Activated naive CD4-positive, alpha-beta T cell treated with anti-CD3 and anti-CD28 coated beads, Interleukin-2, amount 10 ng/mL, durations not matched to agents 7 days and 5 days (primary cell): ENCODE measurements at regions not wholly inside any gene's neighbourhood (a gene's known extent, or its start where the extent isn't known, plus 50 kb on each side); places are given as distances from the start of the nearest gene placed in this dataset.

Source experiments
- CTCF ChIA-PET: fragments of 350-600 bp; sonication (Branson Sonifier 250); formaldehyde crosslinking; loops from one replicate; lab custom pipeline; 2021; ENCODE audit warnings: antibody characterized with exemption; lab: Charles Lee
- DNase-seq: peaks from one replicate; pipeline ENCODE4 v3.0.0-alpha.2; 2020
- H3K27ac Mint-ChIP-seq: one replicate; pipeline ENCODE4 v1.8.0; 2021; ENCODE audit warnings: mild to moderate bottlenecking, moderate library complexity, mixed read lengths
- H3K27me3 Mint-ChIP-seq: one replicate; pipeline ENCODE4 v1.8.0; 2021; ENCODE audit warnings: mild to moderate bottlenecking, mixed read lengths
- H3K36me3 Mint-ChIP-seq: one replicate; pipeline ENCODE4 v1.8.0; 2021; ENCODE audit warnings: mixed read lengths
- H3K4me1 Mint-ChIP-seq: one replicate; pipeline ENCODE4 v1.8.0; 2021; ENCODE audit warnings: mixed read lengths
- H3K4me3 Mint-ChIP-seq: one replicate; pipeline ENCODE4 v1.8.0; 2021; ENCODE audit warnings: mild to moderate bottlenecking, moderate library complexity, mixed read lengths
- H3K9me3 Mint-ChIP-seq: one replicate; pipeline ENCODE4 v1.8.0; 2021; ENCODE audit warnings: mixed read lengths

GRCh38 chr12:115251727-115252126 lies 567.8 kb upstream of the TBX3 start:
- Mint-ChIP-seq H3K9me3 (peaks cover 8% of the 10 kb centered on the region), H3K4me3 (no peak overlapping the region), H3K36me3 (no peaks in the 10 kb centered on the region), H3K27ac (no peak overlapping the region), H3K4me1 (no peaks in the 10 kb centered on the region), H3K27me3 (no peaks in the 10 kb centered on the region)
- no peak for DNase-seq
- CTCF ChIA-PET = no interaction called here

- Mint-ChIP-seq H3K4me1 (no peaks in the 10 kb centered on the region), H3K9me3 (peaks cover 10% of the 10 kb centered on the region), H3K27me3 (no peaks in the 10 kb centered on the region), H3K4me3 (no peak overlapping the region), H3K36me3 (no peaks in the 10 kb centered on the region), H3K27ac (no peak overlapping the region)
- CTCF ChIA-PET = no interaction called here
- no peak for DNase-seq
These were observed 565.8 kb upstream of the TBX3 start for GRCh38 chr12:115249671-115250278.

GRCh38 chr12:115245020-115245419 lies 561.0 kb upstream of the TBX3 start:
- H3K27ac Mint-ChIP-seq = no peak overlapping the region
- peaks cover 10% of the 10 kb centered on the region for H3K9me3 Mint-ChIP-seq
- no peaks in the 10 kb centered on the region for H3K36me3 Mint-ChIP-seq
- no peaks in the 10 kb centered on the region for H3K4me1 Mint-ChIP-seq
- no peak for DNase-seq
- no peaks in the 10 kb centered on the region for H3K27me3 Mint-ChIP-seq
- CTCF ChIA-PET = no interaction called here
- no peak overlapping the region for H3K4me3 Mint-ChIP-seq

DNA sequence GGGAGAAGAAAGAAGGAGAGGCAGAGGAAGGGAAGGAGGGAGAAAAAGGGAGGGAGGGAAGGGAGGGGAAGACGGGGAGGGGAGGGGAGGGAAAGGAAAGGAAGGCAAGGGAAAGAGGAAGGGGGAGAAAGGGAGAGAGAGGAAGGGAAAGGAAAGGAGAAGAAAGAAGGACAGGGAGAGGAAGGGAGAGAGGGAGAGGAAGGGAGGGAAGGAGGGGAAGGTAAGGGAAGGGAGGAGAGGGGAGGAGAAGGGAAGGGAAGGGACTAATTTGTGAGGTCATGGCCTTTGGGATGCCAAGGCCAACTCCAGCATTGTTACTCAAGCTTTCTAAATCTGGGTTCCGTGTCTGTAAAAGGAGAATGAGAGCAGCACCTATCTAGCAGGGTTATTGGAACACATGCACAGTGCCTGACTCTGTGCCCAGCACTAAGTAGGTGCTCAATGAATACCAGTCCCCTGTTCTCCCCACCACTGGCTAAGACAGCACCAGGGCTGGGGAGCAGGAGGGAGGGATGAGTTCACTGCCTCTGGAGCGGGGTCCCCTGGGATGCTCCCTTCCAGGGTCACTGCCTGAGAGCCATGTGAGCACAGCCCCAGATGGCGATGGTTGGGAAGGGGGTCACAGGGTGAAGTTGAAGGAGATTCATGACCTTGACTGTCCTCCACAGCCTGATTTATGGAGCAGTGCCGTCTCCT lies 560.1 kb upstream of the TBX3 start:
- no peaks in the 10 kb centered on the region for H3K4me1 Mint-ChIP-seq
- no peak overlapping the region for H3K27ac Mint-ChIP-seq
- H3K9me3 Mint-ChIP-seq = peaks cover 10% of the 10 kb centered on the region
- H3K27me3 Mint-ChIP-seq = no peaks in the 10 kb centered on the region
- no peaks in the 10 kb centered on the region for H3K36me3 Mint-ChIP-seq
- CTCF ChIA-PET = no interaction called here
- DNase-seq = no peak
- no peak overlapping the region for H3K4me3 Mint-ChIP-seq

GRCh38 chr12:115240251-115240650 lies 556.3 kb upstream of the TBX3 start:
- H3K36me3 Mint-ChIP-seq = no peaks in the 10 kb centered on the region
- H3K9me3 Mint-ChIP-seq = peaks cover 7% of the 10 kb centered on the region
- no peaks in the 10 kb centered on the region for H3K27me3 Mint-ChIP-seq
- H3K27ac Mint-ChIP-seq = no peak overlapping the region
- no peaks in the 10 kb centered on the region for H3K4me1 Mint-ChIP-seq
- no peak for DNase-seq
- CTCF ChIA-PET = no interaction called here
- H3K4me3 Mint-ChIP-seq = no peak overlapping the region

- Mint-ChIP-seq H3K36me3 (no peaks in the 10 kb centered on the region), H3K4me3 (no peak overlapping the region), H3K27ac (no peak overlapping the region), H3K9me3 (no peaks in the 10 kb centered on the region), H3K4me1 (no peaks in the 10 kb centered on the region), H3K27me3 (no peaks in the 10 kb centered on the region)
- CTCF ChIA-PET = no interaction called here
- DNase-seq = no peak
These were observed 551.9 kb upstream of the TBX3 start for GRCh38 chr12:115235880-115236279.

- no peaks in the 10 kb centered on the region for H3K36me3 Mint-ChIP-seq
- H3K27ac Mint-ChIP-seq = no peak overlapping the region
- no peaks in the 10 kb centered on the region for H3K9me3 Mint-ChIP-seq
- no peaks in the 10 kb centered on the region for H3K4me1 Mint-ChIP-seq
- no peak for DNase-seq
- H3K27me3 Mint-ChIP-seq = no peaks in the 10 kb centered on the region
- no peak overlapping the region for H3K4me3 Mint-ChIP-seq
- CTCF ChIA-PET = no interaction called here
These were observed 550.0 kb upstream of the TBX3 start for GRCh38 chr12:115233891-115234543.

DNA sequence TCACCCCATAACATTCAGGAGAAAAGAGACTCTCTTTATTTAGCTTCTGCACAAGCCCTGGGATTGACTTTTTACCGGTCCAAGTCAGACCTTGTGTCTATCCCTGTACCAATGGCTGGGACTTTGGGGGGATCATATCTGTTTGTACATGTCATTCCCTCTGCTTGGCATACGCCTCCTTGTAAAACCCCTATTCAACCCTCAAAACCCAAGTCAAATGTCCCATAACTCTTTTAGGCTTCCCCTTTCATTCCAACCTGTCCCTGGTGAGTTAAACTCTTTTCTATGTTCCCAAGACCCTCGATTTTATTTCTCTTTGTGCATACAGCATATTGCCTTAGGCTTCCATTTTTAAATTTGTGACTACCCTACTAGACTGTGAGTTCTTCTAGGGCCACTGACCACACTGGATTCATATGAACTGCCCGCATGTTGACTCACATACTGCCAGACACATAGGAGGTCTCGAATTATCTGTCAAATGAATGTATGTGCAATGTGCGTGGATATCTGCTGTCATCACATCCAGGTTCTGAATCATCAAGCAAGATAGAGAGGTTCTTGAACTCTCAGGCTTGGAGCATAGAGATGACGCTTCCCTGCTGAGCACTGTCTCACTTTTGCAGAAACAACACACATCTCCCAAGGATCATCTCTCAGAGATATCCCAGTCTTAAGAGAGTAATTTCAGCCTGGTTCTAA lies 548.6 kb upstream of the TBX3 start:
- CTCF ChIA-PET = no interaction called here
- Mint-ChIP-seq H3K27ac (no peak overlapping the region), H3K4me3 (no peak overlapping the region), H3K27me3 (no peaks in the 10 kb centered on the region), H3K36me3 (no peaks in the 10 kb centered on the region), H3K9me3 (no peaks in the 10 kb centered on the region), H3K4me1 (no peaks in the 10 kb centered on the region)
- no peak for DNase-seq

- Mint-ChIP-seq H3K27me3 (no peaks in the 10 kb centered on the region), H3K4me3 (no peak overlapping the region), H3K36me3 (no peaks in the 10 kb centered on the region), H3K9me3 (no peaks in the 10 kb centered on the region), H3K4me1 (no peaks in the 10 kb centered on the region), H3K27ac (no peak overlapping the region)
- DNase-seq = no peak
- CTCF ChIA-PET = no interaction called here
These were observed 546.6 kb upstream of the TBX3 start for GRCh38 chr12:115230606-115231005.

- no peaks in the 10 kb centered on the region for H3K9me3 Mint-ChIP-seq
- CTCF ChIA-PET = no interaction called here
- H3K36me3 Mint-ChIP-seq = no peaks in the 10 kb centered on the region
- H3K4me1 Mint-ChIP-seq = no peaks in the 10 kb centered on the region
- no peak for DNase-seq
- H3K27ac Mint-ChIP-seq = no peak overlapping the region
- no peaks in the 10 kb centered on the region for H3K27me3 Mint-ChIP-seq
- no peak overlapping the region for H3K4me3 Mint-ChIP-seq
These were observed 545.5 kb upstream of the TBX3 start for GRCh38 chr12:115229517-115229916.

- Mint-ChIP-seq H3K4me3 (no peak overlapping the region), H3K4me1 (no peaks in the 10 kb centered on the region), H3K27ac (no peak overlapping the region), H3K9me3 (peaks cover 2% of the 10 kb centered on the region), H3K27me3 (no peaks in the 10 kb centered on the region), H3K36me3 (no peaks in the 10 kb centered on the region)
- no peak for DNase-seq
- CTCF ChIA-PET = no interaction called here
These were observed 544.5 kb upstream of the TBX3 start for GRCh38 chr12:115228434-115228833.

GRCh38 chr12:115227137-115227615 lies 543.2 kb upstream of the TBX3 start:
- peaks cover 5% of the 10 kb centered on the region for H3K9me3 Mint-ChIP-seq
- no peak for DNase-seq
- H3K4me1 Mint-ChIP-seq = no peaks in the 10 kb centered on the region
- H3K36me3 Mint-ChIP-seq = no peaks in the 10 kb centered on the region
- H3K27ac Mint-ChIP-seq = no peak overlapping the region
- H3K4me3 Mint-ChIP-seq = no peak overlapping the region
- CTCF ChIA-PET = no interaction called here
- no peaks in the 10 kb centered on the region for H3K27me3 Mint-ChIP-seq

DNA sequence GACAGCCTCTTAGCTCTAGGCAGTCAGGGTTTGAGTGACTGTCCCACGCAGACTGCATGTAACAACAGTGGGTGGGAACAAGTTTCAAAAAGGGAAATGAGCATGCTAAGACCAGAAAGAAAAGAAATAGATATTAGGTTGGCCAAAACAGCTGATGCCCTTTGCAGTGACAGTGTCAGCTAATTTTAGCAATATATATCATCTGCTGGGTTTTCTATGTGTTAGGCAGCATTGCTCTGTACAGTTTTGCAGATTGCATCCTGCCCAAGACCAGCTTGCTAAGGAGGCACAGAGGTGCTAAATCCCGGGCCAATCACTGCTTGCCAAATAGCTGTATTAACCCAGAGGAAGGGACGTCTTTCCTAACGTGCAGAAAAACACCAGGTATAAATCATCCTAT lies 541.9 kb upstream of the TBX3 start:
- H3K27ac Mint-ChIP-seq = no peak overlapping the region
- CTCF ChIA-PET = no interaction called here
- H3K4me3 Mint-ChIP-seq = no peak overlapping the region
- H3K27me3 Mint-ChIP-seq = no peaks in the 10 kb centered on the region
- no peaks in the 10 kb centered on the region for H3K36me3 Mint-ChIP-seq
- no peaks in the 10 kb centered on the region for H3K4me1 Mint-ChIP-seq
- no peak for DNase-seq
- peaks cover 5% of the 10 kb centered on the region for H3K9me3 Mint-ChIP-seq

DNA sequence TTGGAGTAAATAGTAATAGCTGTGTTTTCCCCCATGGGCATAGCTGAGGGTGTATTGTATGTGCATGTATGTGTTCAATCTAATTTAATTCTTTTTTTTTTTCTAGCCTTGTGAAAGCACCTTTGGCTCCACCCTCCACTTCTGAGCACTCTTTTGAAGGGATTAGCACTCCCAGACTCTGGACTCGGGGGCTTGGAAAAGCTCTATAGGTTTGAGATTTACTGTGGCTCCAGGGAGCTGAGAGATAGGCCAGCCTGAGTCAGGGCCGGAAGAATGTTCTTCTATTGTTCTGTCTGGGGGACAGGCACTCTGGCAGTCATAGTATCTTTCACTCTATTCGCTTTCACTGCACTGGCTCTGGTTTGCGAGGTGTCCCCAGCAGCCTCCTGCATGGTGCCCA lies 540.0 kb upstream of the TBX3 start:
- peaks cover 5% of the 10 kb centered on the region for H3K9me3 Mint-ChIP-seq
- CTCF ChIA-PET = no interaction called here
- no peak for DNase-seq
- no peaks in the 10 kb centered on the region for H3K4me1 Mint-ChIP-seq
- no peak overlapping the region for H3K4me3 Mint-ChIP-seq
- no peaks in the 10 kb centered on the region for H3K36me3 Mint-ChIP-seq
- no peak overlapping the region for H3K27ac Mint-ChIP-seq
- no peaks in the 10 kb centered on the region for H3K27me3 Mint-ChIP-seq
